Activated CD8-positive, alpha-beta memory T cell treated with anti-CD3 and anti-CD28 coated beads, Interleukin-2, amount 50 U/mL, for 24 hours (primary cell): ENCODE measurements at regions not wholly inside any gene's neighbourhood (a gene's known extent, or its start where the extent isn't known, plus 50 kb on each side); places are given as distances from the start of the nearest gene placed in this dataset.
"Not testable (repeated sequence)": the region's sequence is repeated elsewhere in the genome, so short reads cannot be mapped to it uniquely, and the experiment has no call there.

ENCODE experiments used
- DNase-seq: peaks from one replicate; pipeline ENCODE4 v3.0.0-alpha.2; 2020; ENCODE audit errors: extremely low read depth

DNA sequence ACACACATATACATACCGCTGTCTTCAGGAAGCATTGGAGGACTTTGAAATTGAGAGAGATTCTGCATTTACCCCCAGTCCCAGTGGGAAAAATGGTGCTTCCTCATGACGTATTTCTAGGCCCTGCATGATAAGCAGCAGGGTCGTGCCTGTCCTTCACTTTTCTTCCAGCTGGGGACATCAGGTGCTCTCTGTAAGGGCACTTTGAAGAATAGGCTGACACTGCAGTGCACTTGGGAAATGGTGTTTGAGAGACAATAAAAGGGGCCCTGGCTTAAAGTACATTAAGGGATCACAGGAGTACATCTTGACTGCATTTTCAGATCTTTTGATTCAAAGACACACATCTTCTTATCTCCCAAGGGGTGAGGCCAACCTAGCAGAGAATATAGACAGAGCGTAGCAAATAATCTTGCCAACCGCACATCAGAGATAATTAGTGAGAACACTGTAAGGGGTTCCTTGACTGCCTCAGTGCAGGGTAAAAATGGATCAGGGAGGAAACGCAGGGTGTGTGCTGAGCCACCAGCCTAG lies 437.9 kb downstream of the CSNK1G3 start:
- no peak for DNase-seq

DNA sequence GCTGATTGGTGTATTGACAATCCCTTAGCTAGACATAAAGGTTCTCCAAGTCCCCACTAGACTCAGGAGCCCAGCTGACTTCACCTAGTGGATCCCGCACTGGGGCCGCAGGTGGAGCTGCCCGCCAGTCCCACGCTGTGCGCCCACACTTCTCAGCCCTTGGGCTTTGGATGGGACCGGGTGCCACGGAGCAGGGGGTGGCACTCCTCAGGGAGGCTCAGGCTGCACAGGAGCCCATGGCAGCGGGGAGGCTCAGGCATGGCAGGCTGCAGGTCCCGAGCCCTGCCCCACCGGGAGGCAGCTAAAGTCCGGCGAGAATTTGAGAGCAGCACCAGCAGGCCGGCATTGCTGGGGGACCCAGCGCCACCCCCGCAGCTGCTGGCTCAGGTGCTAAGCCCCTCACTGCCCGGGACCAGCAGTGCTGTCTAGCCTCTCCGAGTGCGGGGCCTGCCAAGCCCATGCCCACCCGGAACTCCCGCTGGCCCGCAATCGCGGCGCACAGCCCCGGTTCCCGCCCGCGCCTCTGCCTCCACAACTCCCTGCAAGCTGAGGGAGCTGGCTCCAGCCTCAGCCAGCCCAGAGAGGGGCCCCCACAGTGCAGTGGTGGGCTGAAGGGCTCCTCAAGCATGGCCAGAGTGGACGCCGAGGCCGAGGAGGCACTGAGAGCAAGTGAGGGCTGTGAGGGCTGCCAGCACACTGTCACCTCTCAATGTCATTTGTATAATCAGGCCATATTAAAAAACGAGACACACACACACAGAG lies 437.2 kb downstream of the CSNK1G3 start:
- no peak for DNase-seq

DNA sequence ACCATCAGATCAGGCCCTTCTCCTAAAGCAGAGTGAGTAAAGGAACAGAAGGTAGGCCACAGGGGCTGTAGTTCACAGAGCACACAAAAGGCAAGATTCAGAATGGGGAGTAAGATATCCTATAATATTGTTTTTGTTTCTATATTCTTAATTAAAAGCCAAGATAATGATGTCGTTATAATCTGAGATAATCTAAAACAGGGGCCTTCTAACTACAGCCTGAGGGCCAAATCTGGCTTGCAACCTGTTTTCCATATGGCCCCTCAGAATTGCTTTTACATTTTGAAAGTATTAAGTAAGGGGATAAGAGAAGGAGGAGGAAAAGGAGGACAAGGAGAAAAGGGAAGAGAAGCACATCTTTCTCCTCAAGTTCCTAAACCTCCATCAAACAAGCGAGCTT lies 435.8 kb downstream of the CSNK1G3 start:
- no peak for DNase-seq

DNA sequence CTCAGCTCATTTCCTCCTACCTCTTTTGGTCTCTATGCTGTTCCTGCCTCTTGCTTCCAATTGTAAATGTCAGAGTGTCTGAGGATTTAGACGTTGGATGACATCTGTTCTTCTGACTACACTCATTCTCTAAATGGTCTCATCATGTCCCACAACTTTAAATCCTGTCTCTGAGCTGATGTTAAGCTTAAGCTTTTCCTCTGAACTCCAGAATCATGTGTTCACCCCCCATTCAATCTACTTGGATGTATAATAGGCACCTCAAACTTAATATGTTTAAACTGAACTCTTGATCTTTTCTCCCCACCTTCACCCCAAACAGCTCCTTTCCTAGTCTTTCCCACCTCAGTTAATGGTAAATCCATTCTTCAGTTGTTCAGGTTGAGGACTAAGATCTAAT lies 433.6 kb downstream of the CSNK1G3 start:
- DNase-seq = no peak

DNA sequence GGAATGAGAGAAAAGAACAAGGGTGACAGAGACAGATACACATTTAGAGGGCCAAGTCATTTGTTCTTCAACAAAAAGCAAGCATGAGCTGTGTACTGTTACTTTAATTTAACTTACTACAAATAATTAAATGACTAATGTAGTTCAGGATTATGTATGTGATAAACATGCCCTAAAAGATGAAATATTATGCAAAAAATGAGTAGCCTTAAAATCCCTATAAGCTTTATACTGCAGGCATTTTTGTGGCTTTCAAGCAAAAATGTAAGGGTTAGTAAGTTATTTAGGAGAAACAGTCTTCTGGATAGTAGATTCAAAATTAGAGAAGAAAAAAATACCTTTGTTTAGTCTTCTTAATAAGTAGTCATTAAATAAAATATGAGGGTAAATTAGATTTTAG lies 431.2 kb downstream of the CSNK1G3 start:
- DNase-seq = no peak

DNA sequence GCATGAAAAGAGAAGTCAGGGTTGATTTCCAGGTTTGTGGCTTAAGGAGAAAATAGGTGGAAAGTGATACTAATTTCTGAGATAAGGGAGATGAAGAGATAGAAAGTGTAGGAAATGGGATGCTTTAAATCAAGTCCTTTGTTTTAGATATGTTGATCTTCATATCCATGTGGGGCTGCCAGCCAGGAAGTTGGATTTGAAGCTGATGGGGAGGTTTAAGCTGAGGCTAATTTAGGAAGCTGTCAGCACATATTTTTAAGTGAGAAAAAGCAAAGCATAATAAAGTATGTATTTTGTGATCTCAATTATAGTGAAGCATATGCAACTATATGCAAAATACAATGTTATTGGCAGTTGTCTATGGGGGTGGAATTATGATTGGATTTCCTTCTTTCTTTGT lies 428.4 kb downstream of the CSNK1G3 start:
- no peak for DNase-seq

DNA sequence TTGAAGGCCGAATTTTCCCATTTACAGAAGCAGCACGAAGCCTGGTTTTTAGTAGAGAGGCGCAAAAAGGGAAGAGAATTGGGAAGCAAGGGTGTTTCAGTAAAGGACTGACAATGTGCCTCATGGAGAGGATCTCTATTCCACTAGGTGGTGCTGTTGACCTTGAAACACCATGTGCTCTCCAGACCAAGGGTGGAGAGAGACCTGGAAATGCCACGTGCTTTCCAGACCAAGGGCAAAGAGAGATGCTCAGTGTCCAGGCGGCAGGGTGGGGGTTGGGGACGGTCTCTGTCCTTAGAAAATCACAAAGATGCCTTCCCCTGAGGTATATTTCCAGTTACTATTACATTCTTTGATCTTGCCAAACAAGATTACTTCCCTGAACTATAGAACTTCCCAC lies 425.3 kb downstream of the CSNK1G3 start:
- no peak for DNase-seq

DNA sequence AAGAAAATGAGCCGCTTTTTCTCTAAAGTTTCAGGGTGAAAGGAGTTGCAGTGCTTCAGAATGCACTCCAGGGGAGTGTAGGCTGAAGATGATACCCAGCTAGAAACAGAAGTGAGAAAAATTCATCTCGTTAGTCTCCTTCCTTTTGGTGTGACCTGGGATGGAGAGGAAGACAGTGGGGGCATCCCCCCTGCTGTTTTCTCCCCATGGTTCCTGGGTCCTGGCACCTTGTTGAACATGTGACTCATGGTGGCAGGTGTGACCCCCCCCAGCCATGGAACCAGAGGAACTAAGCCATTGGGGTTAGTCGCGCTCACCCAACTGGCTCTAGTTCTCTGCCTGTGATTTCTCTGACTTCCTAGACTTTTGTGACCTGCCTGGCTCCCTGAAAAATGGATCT lies 424.6 kb downstream of the CSNK1G3 start:
- no peak for DNase-seq

DNA sequence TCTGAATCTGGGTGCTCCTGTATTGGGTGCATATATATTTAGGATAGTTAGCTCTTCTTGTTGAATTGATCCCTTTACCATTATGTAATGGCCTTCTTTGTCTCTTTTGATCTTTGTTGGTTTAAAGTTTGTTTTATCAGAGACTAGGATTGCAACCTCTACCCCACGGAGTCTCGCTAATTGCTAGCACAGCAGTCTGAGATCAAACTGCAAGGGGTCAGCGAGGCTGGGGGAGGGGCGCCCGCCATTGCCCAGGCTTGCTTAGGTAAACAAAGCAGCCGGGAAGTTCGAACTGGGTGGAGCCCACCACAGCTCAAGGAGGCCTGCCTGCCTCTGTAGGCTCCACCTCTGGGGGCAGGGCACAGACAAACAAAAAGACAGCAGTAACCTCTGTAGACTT lies 421.8 kb downstream of the CSNK1G3 start:
- not testable (repeated sequence) for DNase-seq

DNA sequence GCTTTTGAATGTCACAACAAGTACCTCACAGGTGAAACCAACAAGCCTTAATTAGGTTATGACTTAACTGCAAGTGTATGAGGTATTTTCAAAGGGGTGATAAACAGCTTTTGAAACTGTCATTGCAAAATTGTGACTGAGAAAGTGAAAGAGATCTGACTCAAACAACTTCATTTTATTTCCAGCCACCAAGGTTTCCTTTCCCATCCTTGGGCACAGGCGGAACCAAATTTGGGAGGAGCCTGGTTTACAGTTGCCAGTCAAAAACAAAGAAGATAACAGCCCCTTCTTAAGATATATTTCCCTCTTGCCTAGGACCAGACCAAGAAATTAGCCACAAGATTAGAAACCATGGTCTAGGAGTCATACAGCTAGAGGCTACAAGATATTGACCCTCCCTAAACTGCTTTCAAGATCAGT lies 417.1 kb downstream of the CSNK1G3 start:
- no peak for DNase-seq

DNA sequence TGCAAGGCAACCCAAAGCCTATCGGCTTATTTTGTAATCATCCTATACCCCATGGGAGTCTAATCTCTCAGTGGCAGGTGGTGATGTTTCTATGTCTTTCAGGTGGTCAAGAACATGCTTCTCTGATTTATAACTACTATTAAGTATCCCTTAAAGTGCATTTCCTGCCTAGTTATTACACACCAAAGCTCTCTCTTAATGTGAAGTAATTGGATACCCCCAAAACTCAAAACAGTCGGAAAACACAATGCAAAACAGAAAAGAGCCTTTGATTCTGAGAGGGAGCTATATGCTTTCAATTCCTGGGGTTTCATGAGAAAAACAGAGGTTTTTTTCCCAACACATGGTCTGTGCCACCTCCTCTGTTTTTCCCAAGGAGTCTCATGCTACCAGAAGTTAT lies 416.4 kb downstream of the CSNK1G3 start:
- DNase-seq = no peak

DNA sequence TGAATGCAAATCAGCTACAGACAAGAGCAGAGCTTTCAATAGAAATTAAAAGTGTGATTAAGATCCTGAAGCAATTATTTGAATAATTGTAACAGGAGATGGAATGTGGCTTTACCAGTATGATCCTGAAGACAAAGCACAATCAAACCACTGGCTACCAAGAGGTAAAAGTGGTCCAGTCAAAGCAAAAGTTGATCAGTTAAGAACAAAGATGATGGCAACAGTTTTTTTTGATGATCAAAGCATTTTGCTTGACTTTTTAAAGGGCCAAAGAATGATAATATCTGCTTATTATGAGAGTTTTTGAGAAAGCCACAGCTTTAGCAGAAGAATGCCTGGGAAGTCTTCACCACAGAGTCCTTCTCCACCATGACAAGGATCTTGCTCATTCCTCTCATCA lies 409.2 kb downstream of the CSNK1G3 start:
- DNase-seq = no peak

DNA sequence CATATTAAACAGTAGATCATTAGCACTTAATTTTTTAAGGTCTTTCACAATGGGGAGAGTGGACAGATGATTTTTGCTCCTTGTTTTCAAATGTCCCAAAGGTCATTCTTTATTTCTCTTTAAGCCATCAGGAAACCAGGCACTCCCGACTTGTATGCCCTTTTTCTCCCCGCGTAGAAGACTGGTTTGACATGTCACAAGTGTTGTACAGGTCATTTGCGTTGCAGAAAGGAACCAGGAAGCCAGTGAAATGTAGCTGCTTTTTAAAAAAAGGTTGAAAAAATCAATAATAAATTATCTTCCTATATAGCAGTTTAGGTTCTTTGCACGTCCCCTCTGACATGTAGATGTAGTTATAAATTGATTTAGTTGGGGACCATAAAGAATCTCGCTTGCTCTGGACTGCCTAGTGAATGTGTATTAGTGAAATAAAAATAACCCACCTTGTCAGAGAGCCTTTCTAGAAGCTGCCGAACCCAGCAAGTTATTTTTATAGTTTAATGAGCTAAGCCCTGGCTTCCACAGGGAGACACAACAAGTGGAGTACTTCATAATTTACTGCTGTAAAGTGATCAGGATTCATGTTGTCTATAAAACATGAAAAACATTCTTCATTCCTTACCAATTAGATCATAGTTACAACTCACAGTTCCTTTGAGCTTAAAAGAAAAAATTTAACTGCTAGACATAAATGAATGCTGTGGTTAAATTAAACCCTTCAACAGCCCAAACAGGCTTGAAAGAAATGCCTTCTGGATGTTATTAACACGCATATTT lies 404.6 kb downstream of the CSNK1G3 start:
- no peak for DNase-seq

DNA sequence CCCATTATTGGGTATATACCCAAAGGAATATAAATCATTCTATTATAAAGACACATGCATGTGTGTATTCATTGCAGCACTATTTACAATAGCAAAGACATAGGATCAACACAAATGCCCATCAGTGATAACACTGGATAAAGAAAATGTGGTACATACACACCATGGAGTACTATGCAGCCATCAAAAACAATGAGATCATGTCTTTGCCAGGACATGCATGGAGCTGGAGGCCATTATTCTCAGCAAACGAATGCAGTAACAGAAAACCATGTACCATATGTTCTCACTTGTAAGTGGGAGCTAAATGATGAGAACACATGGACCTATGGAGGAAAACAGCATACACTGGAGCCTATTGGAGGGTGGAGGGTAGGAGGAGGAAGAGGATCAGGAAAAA lies 402.4 kb downstream of the CSNK1G3 start:
- no peak for DNase-seq

DNA sequence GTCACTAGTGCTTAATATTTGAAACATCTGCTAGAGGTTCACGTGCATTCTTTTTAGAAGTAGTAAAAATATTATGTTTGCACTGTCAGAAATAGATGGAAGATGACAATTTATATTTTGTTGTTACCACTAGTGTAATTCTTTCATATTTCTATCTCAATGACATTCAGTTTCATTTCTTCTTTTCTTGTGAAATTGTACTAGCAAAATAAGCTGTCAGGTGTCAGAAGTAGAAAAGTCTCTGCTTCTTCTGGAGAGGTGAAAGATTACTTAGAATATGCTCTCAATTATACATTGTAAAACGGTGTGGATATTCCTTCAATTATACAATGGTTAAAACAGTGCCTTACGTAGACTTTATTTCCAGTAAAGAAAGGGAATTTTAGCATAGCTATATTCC lies 395.4 kb downstream of the CSNK1G3 start:
- DNase-seq = no peak

DNA sequence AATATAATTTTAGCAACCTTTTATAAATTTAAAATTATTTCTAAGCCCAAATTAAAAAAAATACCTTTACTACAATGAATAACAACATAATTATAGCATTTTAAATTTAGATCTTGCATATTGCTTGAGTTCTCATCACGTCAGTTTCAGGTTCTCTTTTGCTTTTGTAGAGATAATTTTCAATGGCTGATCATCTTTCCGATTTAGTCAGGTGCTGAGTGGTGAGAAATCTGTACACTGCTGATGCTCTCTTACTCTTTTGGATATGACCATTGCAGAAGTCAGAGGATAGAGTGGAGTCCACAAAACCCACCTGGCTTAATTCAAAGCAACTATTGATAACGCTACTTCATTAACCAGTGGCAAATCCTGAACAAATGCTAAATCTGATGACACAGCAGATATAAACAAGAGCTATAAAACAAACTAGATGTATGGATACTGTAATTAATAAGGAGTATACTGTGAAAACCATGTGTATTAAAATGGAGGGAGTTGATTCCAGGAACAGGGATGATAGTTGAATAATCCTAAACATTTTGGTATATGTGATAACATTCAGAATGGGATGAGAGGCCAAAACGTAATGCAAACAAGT lies 394.8 kb downstream of the CSNK1G3 start:
- DNase-seq = no peak

DNA sequence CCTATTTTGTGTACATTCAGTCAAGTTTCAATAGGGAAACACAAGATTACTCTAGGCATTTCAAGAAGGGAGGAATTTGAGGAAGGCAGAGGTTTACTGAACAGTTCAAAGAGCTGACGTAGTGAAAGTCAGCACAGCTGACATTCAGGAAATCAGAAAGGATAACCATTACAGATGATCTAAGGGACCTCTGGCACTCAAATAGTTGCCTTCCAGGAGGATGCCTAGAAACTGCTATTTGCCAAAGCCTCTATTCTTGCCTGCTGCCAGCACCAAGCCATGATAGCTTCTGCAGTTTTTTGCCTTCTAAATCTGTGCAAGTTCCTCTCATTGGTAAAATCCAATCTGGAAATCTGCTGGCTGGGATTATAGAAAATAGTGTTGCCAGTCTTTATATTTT lies 373.1 kb downstream of the CSNK1G3 start:
- no peak for DNase-seq

DNA sequence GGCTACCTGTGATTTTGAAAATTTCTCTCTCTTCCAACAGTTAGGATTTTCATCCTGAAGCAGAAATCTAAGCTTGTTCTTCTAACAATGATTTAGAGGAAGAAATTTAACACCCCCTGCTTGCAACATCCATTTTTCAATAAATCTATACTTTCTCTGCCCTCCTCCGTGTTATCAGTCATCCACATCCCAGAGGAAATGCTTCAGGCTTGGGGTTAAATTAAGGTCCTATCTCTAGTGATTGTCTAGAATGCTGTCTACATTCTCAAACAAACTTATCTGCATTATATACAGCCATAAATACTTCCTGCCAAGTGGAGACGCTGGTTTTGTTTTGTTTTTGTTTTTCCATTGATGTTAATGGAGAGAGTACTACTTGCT lies 371.0 kb downstream of the CSNK1G3 start:
- no peak for DNase-seq

DNA sequence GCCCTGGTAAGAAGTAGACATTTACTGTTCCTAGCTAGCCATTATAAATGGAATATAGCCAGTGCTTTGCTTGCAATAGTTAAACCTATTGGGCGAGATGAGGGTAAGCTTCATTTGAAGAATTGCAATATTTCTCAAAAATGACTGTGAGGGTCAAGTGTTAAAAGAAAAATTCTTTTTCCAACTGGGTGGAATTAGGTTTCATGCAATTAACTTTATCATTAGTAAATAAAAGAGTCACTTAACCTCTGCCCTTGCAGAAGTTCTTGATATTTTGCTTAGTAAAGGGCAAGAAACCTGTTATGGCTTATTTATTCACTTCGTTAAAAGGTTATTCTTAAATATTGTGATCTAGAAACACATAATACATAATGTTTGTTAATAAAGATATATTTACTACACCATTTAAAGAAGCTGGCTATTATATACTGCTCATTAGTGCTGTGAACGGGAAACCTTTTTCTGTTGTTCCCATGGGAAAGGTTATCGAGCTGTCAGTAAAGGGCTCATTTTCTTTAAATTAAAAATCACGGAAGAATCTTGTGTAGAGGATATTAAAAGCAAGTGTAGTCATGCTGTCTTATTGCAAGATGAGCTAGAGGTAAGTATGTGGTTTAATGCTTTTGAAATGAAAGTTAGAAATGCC lies 370.5 kb downstream of the CSNK1G3 start:
- DNase-seq = no peak

DNA sequence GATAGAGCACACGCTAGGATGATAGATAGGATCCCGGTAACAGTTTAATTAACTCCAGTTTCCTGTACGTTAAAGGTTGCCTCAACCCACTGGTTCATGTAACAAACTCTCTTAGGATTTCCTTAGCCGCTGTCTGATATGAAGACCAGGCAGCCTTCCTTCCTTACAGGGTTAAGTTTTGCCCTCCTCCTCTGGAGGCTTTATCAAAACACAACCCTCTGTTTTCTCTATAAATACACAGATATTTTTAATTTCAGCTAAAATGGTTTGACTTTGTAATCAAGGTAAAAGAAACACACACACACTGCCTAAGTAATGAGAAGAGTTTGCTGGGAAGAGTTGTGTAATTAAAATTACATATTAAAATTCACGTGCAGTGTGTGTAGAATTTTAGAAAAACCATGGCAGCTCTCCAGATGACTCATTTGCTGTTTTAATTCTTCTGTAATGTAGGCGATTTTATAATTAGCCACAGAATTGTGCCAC lies 369.8 kb downstream of the CSNK1G3 start:
- no peak for DNase-seq

DNA sequence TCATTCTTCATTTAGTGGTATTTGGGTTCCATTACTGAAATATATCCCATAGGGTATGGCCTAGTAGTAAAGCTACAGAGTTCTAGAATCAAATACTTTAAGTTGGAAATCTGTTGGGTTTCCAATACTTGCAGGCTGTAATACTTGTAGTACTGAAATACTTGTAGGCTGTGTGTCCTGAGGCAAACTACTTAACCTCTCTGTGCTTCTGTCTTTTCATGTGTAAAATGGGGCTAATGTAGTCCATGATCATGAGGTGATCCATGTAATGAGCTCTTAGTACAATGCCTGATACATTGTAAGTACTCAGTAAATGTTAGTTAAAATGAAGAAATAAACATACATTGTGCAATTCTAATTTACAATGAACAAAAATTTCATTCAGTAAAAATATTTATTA lies 368.9 kb downstream of the CSNK1G3 start:
- no peak for DNase-seq

DNA sequence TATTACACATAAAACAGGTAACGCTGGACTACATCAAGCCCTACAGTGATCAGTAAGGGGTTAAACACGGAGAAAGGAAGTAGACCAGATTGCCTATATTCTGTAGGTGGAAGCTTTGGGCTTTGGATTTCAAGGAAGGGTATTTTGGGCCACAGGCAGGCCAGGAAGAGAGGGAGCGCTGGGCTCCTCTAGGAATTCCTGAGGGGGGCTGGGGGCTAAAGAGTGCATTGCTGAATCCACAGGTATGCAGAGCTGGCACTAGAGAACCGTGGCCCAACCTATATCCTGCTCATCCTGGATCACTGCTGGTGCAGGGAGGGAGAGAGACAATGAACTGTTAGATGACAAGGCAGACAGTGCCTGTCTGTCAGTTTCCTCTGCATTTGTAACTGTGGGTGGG lies 367.1 kb downstream of the CSNK1G3 start:
- DNase-seq = no peak
